ENCODE measurements at regions not wholly inside any gene's neighbourhood (a gene's known extent, or its start where the extent isn't known, plus 50 kb on each side); places are given as distances from the start of the nearest gene placed in this dataset.

DNA sequence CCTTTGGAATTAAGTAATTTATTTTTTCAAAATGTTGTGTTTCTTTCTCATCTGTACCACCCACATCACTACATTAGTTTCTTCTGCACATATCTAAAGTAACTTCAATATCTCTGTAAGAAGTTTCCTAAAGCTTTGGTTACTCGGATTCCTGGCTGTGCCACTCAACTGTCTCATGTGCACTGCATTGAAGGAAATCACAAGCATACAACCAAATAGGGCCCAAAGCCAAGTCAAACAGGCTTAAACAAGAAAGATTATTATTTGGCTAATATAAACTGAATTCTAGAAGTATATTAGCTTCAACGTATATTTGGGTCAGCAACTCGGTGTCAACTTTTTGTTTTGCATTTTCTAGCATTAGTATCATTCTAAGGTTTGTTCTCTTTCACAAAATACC, 1647.6 kb upstream of the SPRY2 start:
- TF ChIP-seq CTCF (IDR thresholded peaks at IDR 0.05; ENCODE audit: poor library complexity, severe bottlenecking) = no peak
- no peak for TF ChIP-seq SMC3 (conservative IDR thresholded peaks at IDR 0.05; ENCODE audit: poor library complexity)
- no peak for TF ChIP-seq TAF1 (IDR thresholded peaks at IDR 0.05; ENCODE audit: low read depth)
- TF ChIP-seq MXI1 (conservative IDR thresholded peaks at IDR 0.05; ENCODE audit: poor library complexity, severe bottlenecking) = no peak
- TF ChIP-seq POLR2AphosphoS5 (IDR thresholded peaks at IDR 0.05) = no peak
- TF ChIP-seq EP300 (conservative IDR thresholded peaks at IDR 0.05; ENCODE audit: poor library complexity, severe bottlenecking) = no peak
- no peak for TF ChIP-seq EZH2 (IDR thresholded peaks at IDR 0.05; ENCODE audit: borderline replicate concordance, insufficient read depth, low read length, poor library complexity, severe bottlenecking)
- TF ChIP-seq RAD21 (conservative IDR thresholded peaks at IDR 0.05) = no peak
- TF ChIP-seq REST (IDR thresholded peaks at IDR 0.05; ENCODE audit: borderline replicate concordance) = no peak
